HG03108 (cell line): ENCODE measurements at regions not wholly inside any gene's neighbourhood (a gene's known extent, or its start where the extent isn't known, plus 50 kb on each side); places are given as distances from the start of the nearest gene placed in this dataset.

Experiments
- ATAC-seq: cut with Tn5 transposase; IDR thresholded peaks from one replicate; pipeline ENCODE4 v1.9.1; 2021; ENCODE audit warnings: moderate library complexity; ENCODE audit not compliant: unreplicated experiment

GRCh38 chr9:109940561-109940960, 160.6 kb downstream of the PALM2AKAP2 start:
- no peak for ATAC-seq

- no peak for ATAC-seq
Measured at GRCh38 chr9:109941771-109942170, 161.8 kb downstream of the PALM2AKAP2 start.

GRCh38 chr9:109945573-109945972, 165.6 kb downstream of the PALM2AKAP2 start:
- no peak for ATAC-seq

DNA sequence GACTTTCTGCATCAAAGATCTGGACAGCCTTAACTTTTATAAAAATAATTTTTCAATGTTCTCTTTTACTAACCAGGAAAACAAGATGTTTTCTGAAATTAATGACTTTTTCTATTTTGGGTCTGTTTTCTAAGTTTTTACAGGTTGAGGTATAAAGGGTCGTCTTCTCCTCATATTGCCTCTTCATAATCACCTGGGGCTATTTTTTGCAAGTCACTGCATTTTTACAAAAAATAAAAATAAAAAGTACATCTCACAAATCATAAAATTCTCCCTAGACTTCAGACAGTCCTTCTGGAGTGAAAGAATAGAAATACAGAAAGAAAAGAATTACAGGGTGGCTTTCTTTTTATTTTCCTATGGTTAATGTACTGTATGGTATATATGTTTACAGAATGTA, 168.5 kb downstream of the PALM2AKAP2 start:
- ATAC-seq: no peak

DNA sequence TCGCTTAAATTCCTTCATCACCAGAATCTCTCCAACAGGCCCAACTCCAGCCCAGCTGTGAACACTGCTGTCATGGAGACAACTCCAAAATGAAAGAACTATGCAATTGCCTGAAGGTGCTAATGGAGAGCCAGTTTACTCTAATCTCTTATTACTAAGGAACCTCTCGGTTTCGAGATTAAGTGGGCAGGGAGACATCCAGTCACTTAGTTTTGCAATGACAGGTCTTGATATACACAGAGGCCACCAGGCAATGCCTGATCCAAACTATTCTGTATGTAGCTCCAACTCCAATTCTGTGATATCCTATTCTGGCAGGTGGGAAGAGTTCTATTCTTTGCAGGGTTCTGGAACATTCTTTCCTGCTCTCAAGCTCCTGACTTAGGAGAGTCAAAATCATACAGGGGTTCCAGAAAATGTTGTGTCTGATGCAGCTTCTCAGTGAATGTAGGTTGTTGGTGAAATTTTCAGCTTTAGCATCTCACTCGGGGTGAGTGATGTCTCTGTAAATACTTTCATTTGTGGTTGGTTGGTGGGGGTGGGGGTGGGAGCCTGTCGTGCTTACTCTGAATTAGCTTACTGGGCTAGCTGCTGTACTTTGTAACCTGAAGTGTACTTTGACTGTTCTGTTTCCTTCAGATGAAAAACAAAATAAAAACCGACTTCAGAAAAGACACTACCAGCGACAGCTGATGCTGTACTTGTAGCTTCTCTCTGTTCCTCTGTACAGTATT, 170.9 kb downstream of the PALM2AKAP2 start:
- no peak for ATAC-seq

DNA sequence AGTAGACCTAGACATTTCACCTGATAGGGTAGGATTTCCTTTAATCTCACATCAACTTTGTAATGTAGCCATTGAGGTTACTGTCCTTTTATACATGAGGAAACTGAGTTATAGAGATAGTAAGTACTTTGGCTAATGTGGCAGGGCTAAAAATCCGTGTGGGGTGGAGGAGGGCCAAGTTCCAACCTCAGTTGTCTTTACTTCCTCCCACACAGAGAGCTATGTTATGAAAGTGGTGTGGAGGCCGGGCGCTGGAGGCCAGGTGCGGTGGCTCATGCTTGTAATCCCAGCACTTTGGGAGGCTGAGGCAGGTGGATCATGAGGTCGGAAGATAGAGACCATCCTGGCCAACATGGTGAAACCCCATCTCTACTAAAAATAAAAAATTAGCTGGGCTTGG, 173.3 kb downstream of the PALM2AKAP2 start:
- ATAC-seq: no peak

- no peak for ATAC-seq
Measured at GRCh38 chr9:109953813-109954497, 174.0 kb downstream of the PALM2AKAP2 start.

DNA sequence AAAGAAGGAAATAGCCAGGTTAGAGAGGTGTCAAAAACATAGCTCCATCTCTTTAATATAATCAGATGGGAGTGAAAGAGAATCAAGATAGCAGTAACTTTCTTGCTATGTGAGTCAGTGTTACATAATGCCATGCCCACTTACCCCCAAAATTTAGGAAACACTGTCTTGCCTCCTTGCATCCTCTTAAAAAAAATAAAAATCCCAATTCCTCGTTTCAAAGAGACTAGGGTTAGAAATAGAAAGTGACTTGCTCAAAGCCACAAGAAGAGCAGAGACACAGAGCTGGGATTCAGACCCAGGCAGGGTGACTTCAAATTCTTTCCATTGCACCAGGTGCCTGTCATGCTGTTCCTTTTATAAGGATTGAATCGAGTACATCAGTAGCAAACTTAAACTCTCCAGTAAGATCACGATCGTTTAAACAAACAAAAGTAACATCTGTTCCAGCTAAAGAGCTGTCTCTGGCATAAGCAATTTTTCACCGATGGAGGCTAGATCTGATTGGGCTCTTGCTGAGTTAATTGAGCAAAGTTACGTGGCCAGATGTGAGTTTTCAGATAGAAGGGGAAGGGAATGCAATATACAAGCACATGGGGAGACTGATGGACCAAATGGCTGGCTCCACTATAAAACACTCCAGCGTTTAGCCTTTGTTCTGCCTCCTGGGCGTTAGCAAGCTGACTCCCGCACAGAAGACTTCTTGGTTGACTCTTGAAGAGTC, 176.9 kb downstream of the PALM2AKAP2 start:
- ATAC-seq: no peak

DNA sequence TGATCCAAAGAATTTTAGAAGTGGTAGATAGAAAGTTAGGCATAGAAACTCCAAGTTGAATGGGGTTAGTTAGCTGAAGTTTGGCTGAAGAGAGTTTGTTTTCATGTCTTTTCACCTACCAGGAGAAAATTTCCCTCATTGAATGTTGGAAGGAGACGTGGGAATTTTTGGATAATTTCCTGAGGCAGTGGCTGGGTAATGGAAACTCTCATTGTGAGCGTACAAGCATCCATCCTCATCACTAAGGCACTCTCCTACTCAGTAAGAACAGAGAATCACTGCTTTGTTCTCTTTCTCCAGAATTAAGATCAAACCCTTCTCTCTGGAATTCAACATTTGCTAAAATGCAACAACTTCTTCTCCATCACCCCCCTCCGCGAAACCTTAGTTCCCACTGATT, 179.7 kb downstream of the PALM2AKAP2 start:
- ATAC-seq: no peak

GRCh38 chr9:109961626-109962025, 181.6 kb downstream of the PALM2AKAP2 start:
- ATAC-seq: no peak

GRCh38 chr9:109962215-109962614, 182.2 kb downstream of the PALM2AKAP2 start:
- no peak for ATAC-seq

GRCh38 chr9:109963079-109963478, 183.1 kb downstream of the PALM2AKAP2 start:
- ATAC-seq: no peak

- ATAC-seq: peak; percentile 29
Measured at GRCh38 chr9:109966643-109967368, 186.8 kb downstream of the PALM2AKAP2 start.

DNA sequence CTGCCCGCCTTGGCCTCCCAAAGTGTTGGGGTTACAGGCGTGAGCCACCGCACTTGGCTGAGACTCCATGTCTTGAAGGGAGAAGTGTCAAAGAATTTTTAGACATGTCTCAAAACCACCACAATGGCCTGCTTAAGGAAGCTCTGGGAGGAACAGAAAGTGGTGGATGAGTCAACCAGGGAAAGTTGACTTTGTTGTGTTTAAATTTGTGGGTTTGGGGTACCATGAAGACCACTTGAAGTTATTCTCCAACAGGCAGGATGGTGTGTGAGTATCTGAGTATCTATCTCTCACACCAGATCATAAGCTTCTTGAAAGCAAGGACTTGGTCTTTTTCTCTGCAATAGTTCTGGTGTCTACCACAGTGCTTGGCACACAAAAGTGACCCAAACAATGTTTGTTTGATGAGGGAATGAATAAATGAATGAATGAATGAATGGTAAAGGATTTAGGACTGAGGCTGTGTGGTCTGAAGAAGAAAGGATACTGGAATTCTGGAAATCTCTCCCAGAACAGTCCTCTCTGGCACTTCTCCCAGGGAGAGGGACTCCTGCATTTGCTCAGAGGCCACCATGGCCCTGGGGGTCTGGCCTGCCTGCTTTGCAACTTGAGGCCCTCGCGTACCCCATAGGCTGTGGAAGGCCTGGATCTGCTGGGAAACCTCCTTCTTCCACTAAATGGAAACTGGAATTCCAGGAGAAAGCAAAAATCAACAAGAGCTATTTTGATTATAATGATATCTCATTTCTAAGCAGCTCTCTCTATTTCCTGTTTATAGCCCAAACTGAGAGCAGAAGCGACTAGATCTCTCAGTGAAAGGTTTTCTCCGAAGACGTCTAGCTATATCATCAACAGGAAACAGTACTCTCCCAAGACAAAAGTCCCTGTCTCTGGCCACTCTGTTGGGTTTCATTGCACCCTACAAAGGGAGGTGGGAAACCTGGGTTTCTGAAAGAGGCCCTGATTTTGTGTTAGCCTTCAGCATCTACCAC, 187.9 kb downstream of the PALM2AKAP2 start:
- ATAC-seq: peak; percentile 32

DNA sequence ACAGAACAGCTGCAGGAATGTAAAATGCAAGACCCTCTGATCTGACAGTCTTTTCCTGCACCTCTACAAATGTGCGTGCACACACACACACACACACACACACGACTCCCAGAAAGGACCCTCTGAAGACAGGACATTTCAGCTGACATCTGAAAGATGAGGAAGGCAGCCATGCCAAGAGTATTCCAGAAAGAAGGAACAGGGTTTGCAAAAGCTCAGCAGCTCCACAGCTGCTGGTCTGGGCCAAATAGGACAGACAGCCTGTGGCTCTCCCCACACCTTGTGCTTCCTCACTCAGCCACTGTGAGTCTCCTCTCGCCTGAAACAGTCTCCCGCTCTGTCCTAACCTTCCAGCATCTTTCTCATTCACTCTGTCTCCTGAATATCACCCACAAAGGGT, 189.0 kb downstream of the PALM2AKAP2 start:
- ATAC-seq: no peak

DNA sequence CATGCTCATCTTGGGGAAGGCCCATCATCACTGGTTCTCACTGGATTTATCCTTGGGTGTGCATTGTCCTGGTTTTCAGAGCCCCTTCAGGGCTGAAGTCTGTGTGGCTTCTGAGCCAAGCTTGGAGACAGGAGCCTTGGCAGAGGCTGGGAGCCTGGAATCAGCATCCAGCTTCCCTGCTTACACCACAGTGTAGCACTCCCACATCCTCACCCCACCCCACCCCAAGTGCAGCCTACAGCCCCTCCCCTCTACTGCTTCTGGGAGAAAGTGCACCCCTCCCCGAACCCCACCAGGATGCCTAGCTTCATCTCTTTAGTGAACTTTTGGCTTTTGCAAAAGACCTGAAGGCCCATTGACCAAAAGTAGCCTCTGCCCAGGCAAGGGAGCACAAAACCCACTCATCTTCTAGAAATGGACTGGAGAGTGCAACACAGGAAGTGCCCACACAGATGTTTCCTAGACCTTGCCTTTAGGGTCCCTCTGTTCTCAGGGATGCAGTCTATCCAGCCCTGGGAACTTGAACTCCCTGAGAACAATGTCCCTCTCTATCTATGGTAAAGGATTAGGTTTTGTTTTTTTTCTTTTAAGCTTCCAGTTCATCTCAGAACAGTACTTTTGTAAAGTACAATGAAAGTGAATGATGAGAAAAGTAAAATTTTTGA, 189.7 kb downstream of the PALM2AKAP2 start:
- no peak for ATAC-seq

DNA sequence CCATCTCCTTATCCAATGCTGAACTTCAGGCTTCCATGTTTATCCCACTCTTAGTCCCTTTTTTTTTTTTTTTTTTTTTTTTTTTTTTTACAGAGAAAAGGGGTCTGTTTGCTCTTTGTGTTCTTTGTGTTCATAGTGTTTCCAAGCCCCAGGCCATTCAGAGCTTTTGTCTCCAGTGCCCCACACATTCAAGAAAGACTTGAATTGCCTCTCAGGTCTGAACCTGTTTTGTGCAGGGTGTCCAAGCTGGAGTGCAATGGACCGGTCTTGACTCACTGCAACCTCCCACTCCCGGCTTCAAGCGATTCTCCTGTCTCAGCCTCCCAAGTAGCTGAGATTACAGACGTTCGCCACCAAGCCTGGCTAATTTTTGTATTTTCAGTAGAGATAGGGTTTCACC, 191.2 kb downstream of the PALM2AKAP2 start:
- ATAC-seq: no peak

DNA sequence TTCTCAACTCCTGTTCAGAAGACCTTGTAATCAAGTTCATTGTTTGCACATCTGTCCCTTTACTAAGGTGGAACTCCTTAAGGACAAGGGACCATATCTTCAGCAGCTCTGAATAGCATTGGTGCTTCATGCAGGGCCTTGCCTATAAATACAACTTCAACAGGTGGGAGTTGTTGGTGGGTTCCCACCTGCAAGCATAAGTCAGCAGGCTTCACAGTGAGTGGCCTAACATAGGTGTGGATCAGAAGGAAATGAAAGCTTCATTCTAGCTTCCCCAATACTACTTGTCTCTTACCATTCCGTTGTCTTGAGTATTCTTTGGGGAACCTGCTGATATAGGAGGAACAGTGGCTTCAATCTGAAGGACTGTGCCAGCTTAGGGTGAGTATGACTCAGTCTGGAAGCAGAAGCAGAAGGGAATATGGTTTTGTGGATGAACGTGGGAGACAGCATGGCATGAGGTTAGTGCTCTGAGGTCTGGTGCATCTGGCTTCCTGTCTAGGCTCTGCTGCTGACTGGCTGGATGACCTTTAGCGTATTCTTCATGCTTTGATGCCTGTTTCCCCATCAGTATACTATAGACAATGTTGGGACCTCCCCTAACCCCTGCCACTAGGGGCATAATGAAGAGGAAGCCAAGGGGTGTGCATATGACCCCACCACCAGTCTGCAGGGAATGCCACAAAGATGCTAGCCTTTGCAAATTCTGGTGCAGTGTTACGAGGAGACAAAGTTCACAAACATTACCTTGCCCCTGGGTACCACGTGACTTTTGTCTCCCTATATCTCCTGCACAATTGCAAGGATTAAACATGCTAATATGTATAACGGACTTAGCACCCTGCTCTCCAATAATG, 192.3 kb downstream of the PALM2AKAP2 start:
- ATAC-seq: peak; percentile 49

DNA sequence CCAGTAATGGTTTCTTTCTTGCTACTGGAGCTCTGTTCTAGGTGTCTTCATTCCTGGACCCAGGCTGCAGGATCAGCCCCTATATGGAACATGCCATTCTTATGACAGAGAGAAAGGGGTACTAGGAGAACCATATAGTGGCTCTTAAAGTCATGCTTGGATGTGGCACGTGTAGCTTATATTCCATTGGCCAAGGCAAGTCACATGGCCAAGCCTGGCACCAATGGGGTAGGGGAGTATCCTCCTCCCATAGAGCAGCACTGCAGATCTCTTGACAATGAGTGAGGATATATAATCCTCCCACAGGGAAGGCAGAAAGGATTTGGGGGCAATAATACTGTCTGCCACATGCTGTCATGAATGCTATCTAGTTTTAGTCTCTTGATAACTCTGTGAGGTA, 193.3 kb downstream of the PALM2AKAP2 start:
- no peak for ATAC-seq
